SK-N-SH treated with all-trans-retinoic acid at 6 μM for 48 hours (cell line): ENCODE measurements at regions not wholly inside any gene's neighbourhood (a gene's known extent, or its start where the extent isn't known, plus 50 kb on each side); places are given as distances from the start of the nearest gene placed in this dataset.

ENCODE experiments used
- ARNTL ChIP-seq: fragments of 450-650 bp; formaldehyde crosslinking; IDR thresholded peaks from 2 replicates; pipeline ENCODE4 v1.5.0; 2020; ENCODE audit warnings: low read depth, mild to moderate bottlenecking, moderate library complexity, borderline replicate concordance
- CREB5 ChIP-seq: fragments of 250-450 bp; sonication (Bioruptor Pico); IDR thresholded peaks from 2 replicates; pipeline ENCODE4 v1.5.1; 2020; ENCODE audit warnings: low read depth, mild to moderate bottlenecking, moderate library complexity
- ESRRG ChIP-seq: fragments of 250-450 bp; sonication (Bioruptor Pico); IDR thresholded peaks from 2 replicates; pipeline ENCODE4 v1.6.1; 2021; ENCODE audit warnings: mild to moderate bottlenecking
- OSR1 ChIP-seq: fragments of 250-450 bp; sonication (Bioruptor Pico); IDR thresholded peaks from 2 replicates; pipeline ENCODE4 v1.8.0; 2022; ENCODE audit warnings: moderate library complexity, mild to moderate bottlenecking, inconsistent platforms
- PATZ1 ChIP-seq: fragments of 250-450 bp; sonication (Bioruptor Pico); IDR thresholded peaks from 2 replicates; pipeline ENCODE4 v1.8.0; 2020; ENCODE audit warnings: mild to moderate bottlenecking, moderate library complexity, borderline replicate concordance
- POU6F1 ChIP-seq: fragments of 250-450 bp; sonication (Bioruptor Pico); IDR thresholded peaks from 2 replicates; pipeline ENCODE4 v1.8.0; 2021; ENCODE audit warnings: low read depth, mild to moderate bottlenecking, moderate library complexity, borderline replicate concordance
- RARB ChIP-seq: fragments of 250-450 bp; sonication (Bioruptor Pico); IDR thresholded peaks from 2 replicates; pipeline ENCODE4 v1.8.0; 2021; ENCODE audit warnings: mild to moderate bottlenecking, moderate library complexity
- SNAI2 ChIP-seq: fragments of 250-450 bp; sonication (Bioruptor Pico); IDR thresholded peaks from 2 replicates; pipeline ENCODE4 v1.5.0; 2020; ENCODE audit warnings: mild to moderate bottlenecking, moderate library complexity
- TCF4 ChIP-seq: fragments of 250-450 bp; sonication (Bioruptor Pico); IDR thresholded peaks from 2 replicates; pipeline ENCODE4 v1.8.0; 2021; ENCODE audit warnings: mild to moderate bottlenecking, moderate library complexity, borderline replicate concordance
- TOX ChIP-seq: fragments of 250-450 bp; sonication (Bioruptor Pico); IDR thresholded peaks from 2 replicates; pipeline ENCODE4 v1.8.0; 2021; ENCODE audit warnings: mild to moderate bottlenecking, moderate library complexity, borderline replicate concordance
- TSHZ2 ChIP-seq: fragments of 250-450 bp; sonication (Bioruptor Pico); IDR thresholded peaks from 2 replicates; pipeline ENCODE4 v1.5.0; 2020; ENCODE audit warnings: mild to moderate bottlenecking, moderate library complexity
- ZFP3 ChIP-seq: fragments of 250-450 bp; sonication (Bioruptor Pico); IDR thresholded peaks from 2 replicates; pipeline ENCODE4 v1.5.0; 2020; ENCODE audit warnings: mild to moderate bottlenecking, moderate library complexity
- ZFP30 ChIP-seq: fragments of 450-650 bp; formaldehyde crosslinking; IDR thresholded peaks from 2 replicates; pipeline ENCODE4 v1.5.0; 2022; ENCODE audit warnings: mild to moderate bottlenecking, moderate library complexity
- ZNF8 ChIP-seq: fragments of 450-650 bp; formaldehyde crosslinking; IDR thresholded peaks from 2 replicates; pipeline ENCODE4 v1.5.0; 2020; ENCODE audit warnings: mild to moderate bottlenecking, moderate library complexity

GRCh38 chr4:175953116-175953515, 112.5 kb upstream of the WDR17 start:
- TF ChIP-seq ZNF8 (no peak), TOX (CRISPR knock-in tag) (no peak), ARNTL (CRISPR knock-in tag) (no peak), SNAI2 (CRISPR knock-in tag) (no peak), TCF4 (CRISPR knock-in tag) (no peak), ZFP30 (CRISPR knock-in tag) (no peak), ZFP3 (CRISPR knock-in tag) (no peak), CREB5 (CRISPR knock-in tag) (no peak), OSR1 (no peak), POU6F1 (CRISPR knock-in tag) (no peak), ESRRG (no peak), PATZ1 (CRISPR knock-in tag) (no peak), TSHZ2 (CRISPR knock-in tag) (no peak), RARB (no peak)
